ENCODE measurements at regions not wholly inside any gene's neighbourhood (a gene's known extent, or its start where the extent isn't known, plus 50 kb on each side); places are given as distances from the start of the nearest gene placed in this dataset.

DNA sequence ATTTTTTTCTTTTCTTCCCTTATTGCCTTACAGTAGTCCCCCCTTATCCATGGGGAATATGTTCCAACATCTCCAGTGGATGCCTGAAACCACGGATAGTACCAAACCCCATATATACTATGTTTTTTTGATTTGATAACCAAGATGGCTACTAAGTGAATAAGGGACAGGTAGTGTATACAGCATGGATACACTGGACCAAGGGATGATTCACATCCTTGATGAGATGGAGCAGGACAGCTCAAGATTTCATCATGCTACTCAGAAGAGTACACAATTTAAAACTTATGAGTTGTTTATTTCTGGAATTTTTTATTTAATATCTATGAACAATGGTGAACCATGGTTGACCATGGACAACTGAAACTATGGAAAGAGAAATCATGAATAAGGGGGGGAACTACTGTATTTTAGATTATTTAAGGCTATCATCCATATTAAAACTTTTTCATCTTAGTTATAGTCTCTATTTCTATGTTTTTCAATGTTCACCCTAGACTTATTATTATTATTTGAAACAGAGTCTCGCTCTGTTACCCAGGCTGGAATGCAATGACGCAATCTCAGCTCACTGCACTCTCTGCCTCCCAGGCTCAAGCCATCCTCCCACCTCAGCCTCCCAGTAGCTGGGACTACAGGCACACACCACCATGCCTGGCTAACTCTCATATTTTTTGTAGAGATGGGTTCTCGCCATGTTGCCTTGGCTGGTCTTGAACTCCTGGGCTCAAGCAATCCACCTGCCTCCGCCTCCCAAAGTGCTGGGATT, 188.0 kb upstream of the PELI2 start:
- TF ChIP-seq, protein P1, sequence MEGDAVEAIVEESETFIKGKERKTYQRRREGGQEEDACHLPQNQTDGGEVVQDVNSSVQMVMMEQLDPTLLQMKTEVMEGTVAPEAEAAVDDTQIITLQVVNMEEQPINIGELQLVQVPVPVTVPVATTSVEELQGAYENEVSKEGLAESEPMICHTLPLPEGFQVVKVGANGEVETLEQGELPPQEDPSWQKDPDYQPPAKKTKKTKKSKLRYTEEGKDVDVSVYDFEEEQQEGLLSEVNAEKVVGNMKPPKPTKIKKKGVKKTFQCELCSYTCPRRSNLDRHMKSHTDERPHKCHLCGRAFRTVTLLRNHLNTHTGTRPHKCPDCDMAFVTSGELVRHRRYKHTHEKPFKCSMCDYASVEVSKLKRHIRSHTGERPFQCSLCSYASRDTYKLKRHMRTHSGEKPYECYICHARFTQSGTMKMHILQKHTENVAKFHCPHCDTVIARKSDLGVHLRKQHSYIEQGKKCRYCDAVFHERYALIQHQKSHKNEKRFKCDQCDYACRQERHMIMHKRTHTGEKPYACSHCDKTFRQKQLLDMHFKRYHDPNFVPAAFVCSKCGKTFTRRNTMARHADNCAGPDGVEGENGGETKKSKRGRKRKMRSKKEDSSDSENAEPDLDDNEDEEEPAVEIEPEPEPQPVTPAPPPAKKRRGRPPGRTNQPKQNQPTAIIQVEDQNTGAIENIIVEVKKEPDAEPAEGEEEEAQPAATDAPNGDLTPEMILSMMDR (IDR thresholded peaks at IDR 0.05) = no peak
- no peak for TF ChIP-seq POLR2A (IDR thresholded peaks at IDR 0.05)
